Adipocyte (in vitro differentiated cells): ENCODE measurements at regions not wholly inside any gene's neighbourhood (a gene's known extent, or its start where the extent isn't known, plus 50 kb on each side); places are given as distances from the start of the nearest gene placed in this dataset.
"Not testable (repeated sequence)": the region's sequence is repeated elsewhere in the genome, so short reads cannot be mapped to it uniquely, and the experiment has no call there.

Source experiments
- DNase-seq: peaks from one replicate; pipeline ENCODE4 v3.0.0-alpha.2; 2015; ENCODE audit warnings: low read depth
- H3K27me3 ChIP-seq: replicated peaks from 2 replicates; pipeline ENCODE4 v1.7.0; 2013; ENCODE audit warnings: mild to moderate bottlenecking, low read length, moderate library complexity; ENCODE audit not compliant: control insufficient read depth, insufficient read depth
- H3K36me3 ChIP-seq: 2 replicates; pipeline ENCODE4 v1.7.0; 2013; ENCODE audit warnings: low read length, mild to moderate bottlenecking, moderate library complexity; ENCODE audit not compliant: control insufficient read depth, insufficient read depth, severe bottlenecking
- H3K4me1 ChIP-seq: 2 replicates; pipeline ENCODE4 v1.7.0; 2013; ENCODE audit warnings: mild to moderate bottlenecking, low read length, moderate library complexity; ENCODE audit not compliant: control insufficient read depth, insufficient read depth
- H3K4me3 ChIP-seq: 2 replicates; pipeline ENCODE4 v1.7.0; 2013; ENCODE audit warnings: mild to moderate bottlenecking, low read length, moderate library complexity
- H3K9ac ChIP-seq: 2 replicates; pipeline ENCODE4 v1.7.0; 2013; ENCODE audit warnings: mild to moderate bottlenecking, low read length, moderate library complexity
- H3K9me3 ChIP-seq: 2 replicates; pipeline ENCODE4 v1.7.0; 2013; ENCODE audit warnings: mild to moderate bottlenecking, low read length, moderate library complexity; ENCODE audit not compliant: control insufficient read depth

DNA sequence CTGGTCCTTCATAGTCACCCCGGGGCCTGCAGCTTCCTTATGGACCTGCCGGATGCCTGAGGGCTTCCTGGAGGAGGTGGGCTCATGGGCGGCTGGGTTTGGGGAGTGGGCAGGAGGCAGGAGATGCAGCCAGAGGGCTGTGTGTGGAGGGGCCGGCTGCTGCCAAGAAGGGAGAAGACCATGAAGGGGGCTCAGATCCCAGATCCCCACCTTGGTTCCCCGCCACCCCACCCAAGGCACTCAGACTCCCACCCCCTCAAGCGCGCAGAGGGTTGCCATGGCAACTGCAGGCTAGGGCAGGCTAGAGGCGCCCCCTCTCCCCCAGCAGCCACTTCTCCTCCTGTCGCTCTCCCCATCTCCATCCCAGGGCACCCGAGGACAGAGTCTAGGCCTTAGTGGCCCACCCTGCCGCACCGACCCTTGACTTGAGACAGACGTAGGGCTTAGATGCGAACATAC is 104.5 kb downstream of the CRLF3 start:
- Histone ChIP-seq H3K4me3 (no peak overlapping the region), H3K27me3 (no peaks in the 10 kb centered on the region), H3K9ac (no peak overlapping the region), H3K9me3 (no peaks in the 10 kb centered on the region), H3K4me1 (no peaks in the 10 kb centered on the region), H3K36me3 (no peaks in the 10 kb centered on the region)
- no peak for DNase-seq

DNA sequence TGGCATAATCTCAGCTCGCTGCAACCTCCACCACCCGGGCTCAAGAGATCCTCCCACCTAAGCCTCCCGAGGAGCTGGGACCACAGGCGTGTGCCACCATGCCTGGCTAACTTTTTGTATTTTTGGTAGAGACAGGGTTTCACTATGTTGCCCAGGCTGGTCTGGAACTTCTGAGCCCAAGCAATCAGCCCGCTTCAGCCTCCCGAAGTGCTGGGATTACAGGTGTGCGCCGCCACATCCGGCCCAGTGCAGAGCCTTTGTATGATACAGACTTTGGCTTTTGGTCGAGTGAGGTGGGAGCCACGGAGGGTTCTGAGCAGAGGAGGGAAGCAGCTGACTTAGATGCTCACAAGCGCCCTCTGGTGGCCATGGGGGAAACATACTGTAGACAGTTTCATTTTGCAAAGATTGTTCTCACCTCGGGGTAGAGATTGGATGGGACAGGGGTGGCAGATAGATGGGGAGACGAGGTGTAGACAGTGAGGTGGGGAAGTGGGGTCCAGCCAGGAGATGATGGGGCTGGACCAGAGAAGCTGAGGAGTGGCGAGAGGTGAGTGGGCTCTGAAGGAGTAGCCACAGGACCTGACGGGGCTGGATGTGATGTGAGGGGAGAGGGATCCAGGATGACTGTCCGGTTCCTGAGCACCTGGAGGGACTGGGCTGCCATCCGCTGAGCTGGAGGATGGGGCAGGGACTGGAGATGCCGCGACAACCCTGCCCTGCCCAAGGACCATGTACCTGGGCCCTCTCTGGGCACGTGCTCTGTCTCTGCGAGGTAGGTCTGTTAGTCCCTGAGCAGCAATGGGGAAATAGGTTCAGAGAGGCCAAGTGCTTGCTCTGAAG is 105.1 kb downstream of the CRLF3 start:
- not testable (repeated sequence) for H3K27me3 ChIP-seq, H3K9ac ChIP-seq, H3K4me1 ChIP-seq, H3K4me3 ChIP-seq, H3K36me3 ChIP-seq, H3K9me3 ChIP-seq
- peak; percentile 79 for DNase-seq

DNA sequence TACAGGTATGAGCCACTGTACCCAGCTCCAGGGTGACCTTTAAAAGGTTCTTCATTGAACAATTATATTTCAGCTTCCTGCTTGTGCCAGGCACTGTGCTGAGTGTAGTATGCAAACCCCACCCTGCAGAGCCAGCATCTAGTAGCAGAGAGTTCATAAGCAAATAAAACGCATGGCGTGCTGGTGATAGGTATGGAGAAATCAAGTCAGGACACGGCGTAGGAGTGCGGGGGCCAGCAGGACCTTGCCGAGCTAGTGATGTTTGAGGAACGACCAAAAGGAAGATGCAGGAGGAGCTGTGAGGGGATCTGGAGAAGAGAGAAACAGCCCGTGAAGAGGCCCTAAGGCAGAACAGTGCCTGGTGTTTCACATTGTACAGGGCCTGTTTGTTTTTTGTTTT is 105.8 kb downstream of the CRLF3 start:
- not testable (repeated sequence) for H3K36me3 ChIP-seq, H3K4me1 ChIP-seq, H3K27me3 ChIP-seq, H3K4me3 ChIP-seq, H3K9me3 ChIP-seq, DNase-seq, H3K9ac ChIP-seq

DNA sequence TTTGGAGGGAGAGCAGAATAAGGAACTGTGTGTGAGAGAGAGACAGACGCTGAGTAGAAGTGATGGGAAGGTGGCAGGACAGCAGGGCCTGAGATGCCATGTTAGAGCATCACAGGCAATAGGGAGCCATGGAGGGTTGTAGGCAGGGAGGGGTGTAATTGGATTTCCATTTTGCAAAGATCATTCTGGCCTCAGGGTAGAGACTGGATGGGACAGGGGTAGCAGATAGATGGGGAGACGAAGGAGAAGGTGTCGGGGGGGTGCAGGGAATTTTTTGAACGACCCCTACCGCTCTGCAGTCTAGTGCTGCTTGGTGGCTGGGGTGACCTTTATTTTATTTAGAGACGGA is 106.4 kb downstream of the CRLF3 start:
- DNase-seq, H3K4me3 ChIP-seq, H3K27me3 ChIP-seq, H3K9ac ChIP-seq, H3K36me3 ChIP-seq, H3K9me3 ChIP-seq, H3K4me1 ChIP-seq: not testable (repeated sequence)

DNA sequence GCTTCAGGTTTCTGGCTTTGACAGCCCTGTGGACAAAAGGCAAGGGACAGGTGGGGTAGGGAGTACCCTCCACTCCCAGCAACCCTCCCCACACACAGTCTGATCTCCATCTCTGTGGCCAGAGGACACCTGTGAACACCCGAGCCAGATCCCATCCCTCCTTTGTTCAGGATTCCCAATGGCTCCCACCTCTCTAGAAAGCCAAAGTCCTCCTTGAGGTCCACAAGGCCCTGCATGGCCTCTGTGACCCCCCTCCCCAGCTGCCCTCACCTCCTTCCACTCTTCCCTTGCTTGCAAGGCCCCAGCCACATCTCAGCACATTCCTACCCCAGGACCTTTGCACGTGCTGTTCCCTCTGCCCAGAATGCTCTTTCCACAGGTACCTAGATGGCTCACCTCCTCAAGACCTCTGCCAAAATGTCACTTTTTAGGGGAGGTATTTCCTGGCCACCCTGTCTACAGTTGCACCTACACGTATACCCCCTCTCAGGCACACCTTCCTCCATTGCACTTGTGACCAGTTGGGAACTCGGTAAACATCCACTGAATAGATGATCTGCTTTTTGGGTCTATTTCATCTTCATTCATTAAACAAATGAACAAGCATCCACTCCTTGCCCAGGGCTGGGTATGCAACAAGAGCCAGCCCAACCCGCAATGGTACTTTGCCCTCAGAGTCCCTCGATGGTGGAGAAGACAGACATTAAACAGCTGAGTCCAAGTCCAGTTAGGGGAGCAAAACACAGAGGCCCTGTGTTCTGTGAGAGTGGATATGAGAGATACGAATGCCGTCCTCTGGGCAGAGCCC is 107.0 kb downstream of the CRLF3 start:
- Histone ChIP-seq H3K27me3 (no peaks in the 10 kb centered on the region), H3K9me3 (no peaks in the 10 kb centered on the region), H3K4me1 (no peaks in the 10 kb centered on the region), H3K4me3 (no peak overlapping the region), H3K9ac (no peak overlapping the region), H3K36me3 (no peaks in the 10 kb centered on the region)
- DNase-seq = no peak

DNA sequence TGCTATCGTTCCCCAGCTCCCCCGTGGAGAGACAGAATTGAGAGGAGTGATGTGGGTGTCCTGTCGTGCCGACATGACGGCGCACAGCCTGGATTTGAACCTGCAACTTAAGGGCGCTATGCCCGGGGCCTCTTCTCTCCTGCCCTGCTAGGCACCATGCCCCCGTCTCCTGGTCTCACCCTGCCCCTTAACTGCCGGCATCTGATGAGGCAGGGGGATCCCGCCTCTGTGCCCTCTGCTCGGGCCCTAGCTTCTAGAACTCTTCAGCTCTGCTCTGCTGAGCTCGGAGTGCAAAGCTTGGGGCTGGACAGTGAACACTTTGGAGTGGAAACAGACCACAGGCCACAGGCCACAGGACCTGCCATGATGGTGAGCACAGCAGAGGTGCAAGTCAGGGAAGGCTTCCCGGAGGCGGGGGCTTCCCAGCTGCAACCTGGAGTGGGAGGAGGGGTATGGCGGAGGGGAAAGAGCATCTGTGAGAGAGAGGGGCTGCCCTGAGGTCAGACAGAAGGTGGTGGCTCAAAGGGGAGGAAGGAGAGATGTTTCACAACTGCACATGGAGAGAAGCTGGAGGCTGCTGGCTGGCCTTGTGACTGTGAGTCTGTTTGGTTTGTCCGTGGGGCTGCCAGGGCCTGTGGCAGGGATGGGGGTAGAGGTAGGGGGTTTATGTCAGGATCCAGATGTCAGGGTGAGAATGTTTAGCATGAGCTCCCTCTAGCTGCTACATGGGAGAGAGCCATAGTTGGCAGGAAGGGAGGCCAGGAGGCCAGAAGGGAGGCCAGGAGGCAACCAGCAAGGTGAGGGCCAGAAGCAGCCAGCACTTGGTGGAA is 107.8 kb downstream of the CRLF3 start:
- Histone ChIP-seq H3K27me3 (no peaks in the 10 kb centered on the region), H3K4me1 (no peaks in the 10 kb centered on the region), H3K4me3 (no peak overlapping the region), H3K9ac (no peak overlapping the region), H3K9me3 (no peaks in the 10 kb centered on the region), H3K36me3 (no peaks in the 10 kb centered on the region)
- peak; percentile 15 for DNase-seq

DNA sequence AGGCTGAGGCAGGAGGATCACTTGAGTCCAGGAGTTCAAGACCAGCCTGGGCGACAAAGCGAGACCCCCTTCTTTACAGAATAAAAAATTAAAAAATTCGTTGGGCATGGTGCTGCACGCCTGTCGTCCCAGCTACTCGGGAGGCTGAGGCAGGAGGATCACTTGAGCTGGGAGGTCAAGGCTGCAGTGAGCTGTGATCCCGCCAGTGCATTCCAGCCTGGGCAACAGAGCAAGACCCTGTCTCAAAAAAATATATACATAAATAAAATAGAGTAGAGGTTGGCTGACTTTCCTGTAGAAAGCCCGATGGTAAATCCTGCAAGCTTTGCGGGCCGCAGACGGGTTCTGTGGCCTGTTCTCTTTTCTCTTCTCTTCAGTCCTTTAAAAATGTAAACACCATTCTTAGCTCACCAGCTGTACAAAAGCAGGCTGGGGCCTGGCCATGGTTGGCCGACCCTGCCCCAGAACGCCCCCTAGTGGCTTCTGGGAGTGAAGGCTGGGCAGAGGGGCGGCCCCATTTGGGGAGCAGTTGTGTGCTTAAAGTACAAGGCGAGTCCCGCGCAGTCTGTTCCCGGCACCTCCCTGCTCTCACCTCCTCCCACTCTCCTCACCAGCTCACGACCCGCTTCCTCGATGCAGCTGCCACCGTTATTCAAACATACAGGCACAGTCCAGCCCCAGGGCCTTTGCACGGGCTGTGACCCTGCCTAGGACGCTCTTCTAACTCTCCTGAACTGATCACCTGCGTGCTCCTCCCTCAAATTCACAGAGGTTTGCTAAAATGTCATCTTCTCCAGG is 109.5 kb downstream of the CRLF3 start:
- DNase-seq = peak; percentile 62
- H3K27me3 ChIP-seq = not testable (repeated sequence)

DNA sequence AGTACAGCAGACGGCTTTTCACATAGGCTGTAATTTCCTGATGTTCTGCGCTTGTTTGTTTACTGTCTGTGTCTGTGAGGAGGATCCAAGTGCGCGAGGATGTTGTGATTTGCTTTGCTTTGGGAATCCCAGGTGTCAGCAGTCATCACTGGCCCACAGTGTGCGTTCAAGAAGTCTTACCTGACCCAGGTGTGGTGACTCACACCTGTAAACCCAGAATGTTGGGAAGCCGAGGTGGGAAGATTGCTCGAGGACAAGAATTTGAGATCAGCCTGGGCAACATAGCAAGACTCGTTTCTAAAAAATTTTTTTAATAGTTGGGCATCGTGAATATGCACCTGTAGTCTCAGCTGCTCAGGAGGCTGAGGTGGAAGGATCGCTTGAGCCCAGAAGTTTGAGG is 110.7 kb downstream of the CRLF3 start:
- H3K9ac ChIP-seq, H3K4me1 ChIP-seq, DNase-seq, H3K36me3 ChIP-seq, H3K9me3 ChIP-seq, H3K27me3 ChIP-seq, H3K4me3 ChIP-seq: not testable (repeated sequence)

More for the DNA sequence above, 109.5 kb downstream of the CRLF3 start:
- H3K9ac ChIP-seq, H3K4me3 ChIP-seq, H3K4me1 ChIP-seq, H3K36me3 ChIP-seq, H3K9me3 ChIP-seq: not testable (repeated sequence)

DNA sequence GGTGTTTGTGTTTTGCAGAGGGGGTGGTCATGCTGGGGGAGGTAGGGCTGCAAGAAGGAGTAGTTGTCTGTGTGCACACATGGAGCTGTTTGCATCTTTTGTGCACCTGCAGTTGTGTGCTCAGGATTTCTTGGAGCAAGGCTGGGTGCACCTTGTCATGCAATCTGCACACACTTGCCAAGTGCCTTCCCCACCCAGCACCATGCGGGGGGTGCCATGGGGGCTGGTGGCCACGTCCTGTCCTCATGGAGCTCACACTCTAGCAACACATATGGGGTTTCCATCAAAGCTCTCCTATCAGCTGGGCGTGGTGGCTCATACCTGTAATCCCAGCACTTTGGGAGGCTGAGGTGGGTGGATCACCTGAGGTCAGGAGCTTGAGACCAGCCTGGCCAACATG is 111.6 kb downstream of the CRLF3 start:
- not testable (repeated sequence) for H3K9me3 ChIP-seq, H3K36me3 ChIP-seq, H3K4me3 ChIP-seq, H3K4me1 ChIP-seq, H3K9ac ChIP-seq, DNase-seq, H3K27me3 ChIP-seq

DNA sequence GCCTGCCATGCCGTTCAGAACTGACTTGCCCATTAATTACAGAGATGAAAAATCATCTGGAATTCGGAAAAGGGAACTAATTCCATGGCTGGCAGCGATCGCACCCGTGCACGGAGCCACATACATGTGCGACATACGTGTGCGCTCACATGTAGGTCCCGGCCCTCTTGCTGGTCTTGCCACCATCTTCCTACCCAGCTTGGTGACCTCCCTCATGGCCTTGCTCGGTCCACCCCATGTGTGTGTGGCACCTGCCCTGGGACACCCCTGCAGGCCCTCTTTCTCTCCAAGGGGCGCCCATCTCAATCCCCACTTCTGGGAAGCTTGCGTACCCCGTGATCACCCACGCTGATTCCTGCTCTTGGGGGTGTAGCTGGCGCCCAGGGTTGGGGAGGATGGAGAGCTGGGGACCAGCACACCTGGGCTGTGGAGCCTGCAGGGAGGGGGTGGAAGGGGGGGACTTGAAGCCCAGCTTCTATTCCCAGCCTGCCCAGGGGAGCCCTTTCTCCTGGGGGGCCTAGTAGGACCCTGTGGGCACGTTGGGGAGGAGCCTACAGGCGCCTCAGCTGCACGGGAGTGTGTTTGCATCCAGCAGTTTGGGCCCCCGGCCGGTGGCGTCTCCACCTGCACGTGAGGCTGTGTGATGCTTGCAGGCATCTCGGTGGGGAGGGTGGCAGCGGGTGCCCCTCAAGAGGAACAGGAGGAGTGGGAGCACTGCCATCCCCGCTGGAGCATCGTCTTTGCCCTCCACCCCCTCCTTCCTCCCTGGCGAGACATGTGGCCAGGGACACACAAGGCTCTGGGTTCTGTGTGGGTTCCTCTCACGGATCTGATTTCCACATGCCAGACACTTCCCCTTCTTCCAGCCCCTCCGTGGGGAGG is 112.6 kb downstream of the CRLF3 start:
- not testable (repeated sequence) for H3K36me3 ChIP-seq, H3K9me3 ChIP-seq, H3K4me3 ChIP-seq, H3K4me1 ChIP-seq, H3K27me3 ChIP-seq, H3K9ac ChIP-seq, DNase-seq
